22Rv1 (cell line): ENCODE measurements at regions not wholly inside any gene's neighbourhood (a gene's known extent, or its start where the extent isn't known, plus 50 kb on each side); places are given as distances from the start of the nearest gene placed in this dataset.

ENCODE experiments used
- CTCF ChIP-seq: fragments of 450-650 bp; IDR thresholded peaks from 2 replicates; pipeline ENCODE4 v1.5.1; 2017; ENCODE audit warnings: mild to moderate bottlenecking
- ZFX ChIP-seq: fragments of 450-650 bp; IDR thresholded peaks from 2 replicates; pipeline ENCODE4 v1.6.1; 2017; ENCODE audit warnings: antibody characterized with exemption, borderline replicate concordance

- TF ChIP-seq CTCF (no peak), ZFX (no peak)
Observed at GRCh38 chr17:14513835-14514234, 213.0 kb downstream of the HS3ST3B1 start.
